ENCODE measurements at regions not wholly inside any gene's neighbourhood (a gene's known extent, or its start where the extent isn't known, plus 50 kb on each side); places are given as distances from the start of the nearest gene placed in this dataset.

DNA sequence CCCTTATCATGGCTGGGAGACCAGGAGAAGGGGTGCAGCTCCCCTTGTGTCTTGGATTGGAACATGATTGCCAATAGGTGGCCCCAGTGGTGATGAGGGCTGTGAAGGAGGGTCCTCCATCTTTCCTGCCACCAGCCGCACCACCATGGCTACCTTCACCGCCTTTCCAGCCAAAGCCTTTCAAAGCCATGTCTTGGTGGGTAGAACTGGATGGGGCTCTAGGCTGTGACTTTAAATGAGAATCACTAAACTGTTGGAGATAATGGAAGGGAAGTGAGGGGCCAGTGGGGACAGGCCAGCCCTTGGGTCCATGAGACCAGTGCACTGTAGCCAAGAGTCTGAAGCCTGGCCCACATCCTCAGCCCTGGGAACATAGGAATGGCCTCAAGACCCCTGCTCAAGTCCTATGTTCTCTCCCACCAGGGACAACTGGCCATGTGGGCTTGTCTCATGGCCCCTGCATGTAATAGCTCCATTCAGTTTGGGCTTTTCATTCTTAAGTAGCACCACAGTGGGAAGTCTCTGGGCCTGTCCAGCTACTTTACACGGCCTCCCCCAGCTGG, 345.7 kb downstream of the DYSF start:
- TF ChIP-seq, protein P1, sequence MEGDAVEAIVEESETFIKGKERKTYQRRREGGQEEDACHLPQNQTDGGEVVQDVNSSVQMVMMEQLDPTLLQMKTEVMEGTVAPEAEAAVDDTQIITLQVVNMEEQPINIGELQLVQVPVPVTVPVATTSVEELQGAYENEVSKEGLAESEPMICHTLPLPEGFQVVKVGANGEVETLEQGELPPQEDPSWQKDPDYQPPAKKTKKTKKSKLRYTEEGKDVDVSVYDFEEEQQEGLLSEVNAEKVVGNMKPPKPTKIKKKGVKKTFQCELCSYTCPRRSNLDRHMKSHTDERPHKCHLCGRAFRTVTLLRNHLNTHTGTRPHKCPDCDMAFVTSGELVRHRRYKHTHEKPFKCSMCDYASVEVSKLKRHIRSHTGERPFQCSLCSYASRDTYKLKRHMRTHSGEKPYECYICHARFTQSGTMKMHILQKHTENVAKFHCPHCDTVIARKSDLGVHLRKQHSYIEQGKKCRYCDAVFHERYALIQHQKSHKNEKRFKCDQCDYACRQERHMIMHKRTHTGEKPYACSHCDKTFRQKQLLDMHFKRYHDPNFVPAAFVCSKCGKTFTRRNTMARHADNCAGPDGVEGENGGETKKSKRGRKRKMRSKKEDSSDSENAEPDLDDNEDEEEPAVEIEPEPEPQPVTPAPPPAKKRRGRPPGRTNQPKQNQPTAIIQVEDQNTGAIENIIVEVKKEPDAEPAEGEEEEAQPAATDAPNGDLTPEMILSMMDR (IDR thresholded peaks at IDR 0.05), result no peak

- TF ChIP-seq, protein P1 (IDR thresholded peaks at IDR 0.05), result peak; percentile 61
Measured at GRCh38 chr2:71798266-71799012, 345.1 kb downstream of the DYSF start.

DNA sequence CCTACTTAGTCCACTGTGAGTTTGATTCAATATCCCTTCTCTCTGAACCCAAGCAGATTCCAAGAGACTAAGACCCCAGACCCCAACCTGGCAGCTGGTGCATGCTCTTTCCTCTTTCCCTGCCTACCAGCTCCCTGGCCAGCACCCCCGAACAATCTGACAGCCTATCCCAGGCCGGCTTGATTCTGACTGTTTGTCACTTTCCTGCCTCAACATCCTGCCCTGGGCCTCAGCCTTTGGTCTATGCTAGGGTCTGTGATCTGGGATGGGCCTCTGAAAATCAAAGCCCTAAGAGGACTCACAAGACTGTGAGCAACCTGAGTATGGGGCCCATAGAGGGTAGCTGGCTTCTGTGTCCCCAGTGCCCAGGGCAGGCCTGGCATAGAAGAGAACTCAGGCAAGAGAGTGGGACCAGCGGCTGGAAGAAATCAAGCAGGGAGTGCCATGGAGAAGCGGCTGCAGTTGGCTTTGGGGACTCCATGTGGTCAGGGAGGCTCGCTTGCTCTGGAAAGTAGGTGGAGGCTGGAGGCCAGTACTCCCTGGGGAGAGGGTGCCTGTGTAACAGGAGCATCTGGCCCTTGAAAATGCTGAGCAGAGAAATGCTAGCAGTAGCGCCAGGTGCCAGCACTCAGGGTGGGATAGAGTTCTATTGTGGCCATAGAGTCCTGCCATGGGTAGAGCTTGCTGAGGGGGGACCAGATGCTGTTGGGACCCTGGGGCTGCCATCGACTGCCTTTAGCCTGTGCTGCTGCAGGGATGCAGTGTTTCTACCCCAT, 343.9 kb downstream of the DYSF start:
- TF ChIP-seq, protein P1 (IDR thresholded peaks at IDR 0.05), result no peak

GRCh38 chr2:71796174-71796593, 342.8 kb downstream of the DYSF start:
- TF ChIP-seq, protein P1 (IDR thresholded peaks at IDR 0.05), result no peak

DNA sequence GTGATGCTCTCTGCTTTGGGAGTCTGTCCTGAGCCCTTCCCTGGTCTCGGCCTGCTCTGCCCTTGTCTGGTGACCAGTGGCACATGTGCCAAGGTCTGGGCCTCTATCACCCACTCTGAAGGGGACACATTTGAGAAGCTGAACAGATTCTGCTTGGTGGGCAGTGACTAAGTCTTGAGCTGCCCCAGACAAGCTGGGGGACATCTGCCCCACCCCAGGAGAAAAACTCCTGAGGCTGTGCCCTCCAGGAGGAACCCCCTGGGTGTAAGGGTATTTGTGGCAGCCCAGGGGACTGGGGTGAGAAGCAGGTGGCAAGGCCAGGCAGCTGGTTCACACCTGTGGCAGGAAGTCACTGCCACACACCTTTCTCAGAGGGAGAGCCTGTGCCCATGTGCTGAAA, 342.1 kb downstream of the DYSF start:
- TF ChIP-seq, protein P1 (IDR thresholded peaks at IDR 0.05), result no peak

- TF ChIP-seq, protein P1 (IDR thresholded peaks at IDR 0.05), result no peak
Measured at GRCh38 chr2:71794611-71795010, 341.2 kb downstream of the DYSF start.

GRCh38 chr2:71793926-71794325, 340.6 kb downstream of the DYSF start:
- TF ChIP-seq, protein P1 (IDR thresholded peaks at IDR 0.05), result no peak
